ENCODE measurements at regions not wholly inside any gene's neighbourhood (a gene's known extent, or its start where the extent isn't known, plus 50 kb on each side); places are given as distances from the start of the nearest gene placed in this dataset.

DNA sequence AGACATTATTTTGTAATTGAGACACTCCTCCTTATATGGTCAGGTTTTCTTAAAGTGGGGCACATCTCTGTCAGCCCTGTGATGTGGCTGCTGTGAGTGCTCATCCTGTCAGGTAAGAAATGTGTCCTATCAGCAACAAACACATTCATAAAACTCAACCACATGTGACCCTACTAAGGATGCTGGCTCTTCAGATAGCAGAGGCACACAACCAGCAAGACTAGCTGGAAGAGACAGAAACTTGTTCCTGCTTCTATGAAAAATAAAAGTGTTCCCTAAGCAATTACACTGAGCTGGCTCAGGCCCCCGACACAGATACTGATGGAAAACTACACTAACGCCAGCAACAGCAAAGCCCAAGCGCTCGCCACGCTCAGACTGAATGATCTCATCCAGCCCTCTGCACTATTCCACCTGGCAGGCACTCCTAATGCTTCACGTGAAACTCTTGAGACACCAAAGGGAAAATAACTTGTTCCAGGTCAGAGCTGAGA, 49.8 kb upstream of the CYP2D6 start:
- no peak for DNase-seq (ENCODE audit: low read depth in 2 of 2)
